ENCODE measurements at regions not wholly inside any gene's neighbourhood (a gene's known extent, or its start where the extent isn't known, plus 50 kb on each side); places are given as distances from the start of the nearest gene placed in this dataset.

DNA sequence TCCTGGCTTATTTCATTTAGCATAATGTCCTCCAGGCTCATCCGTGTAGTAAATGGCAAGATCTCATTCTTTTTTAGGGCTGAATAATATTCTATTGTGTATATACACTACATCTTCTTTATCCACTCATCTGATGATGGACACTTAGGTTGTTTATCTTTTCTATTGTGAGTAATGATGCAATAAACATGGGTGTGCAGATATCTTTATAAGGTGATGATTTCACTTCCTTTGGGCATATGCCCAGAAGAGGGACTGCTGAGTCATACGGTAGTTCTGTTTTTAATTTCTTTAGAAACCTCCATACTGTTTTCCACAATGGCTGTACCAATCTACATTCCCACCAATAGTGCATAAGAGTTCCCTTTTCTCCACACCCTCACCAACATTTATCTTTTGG lies 317.6 kb upstream of the CNKSR2 start:
- no peak for DNase-seq
- H3K9me3 Mint-ChIP-seq (ENCODE audit: unreplicated experiment): no peaks in the 10 kb centered on the region
- TF ChIP-seq, protein P1, sequence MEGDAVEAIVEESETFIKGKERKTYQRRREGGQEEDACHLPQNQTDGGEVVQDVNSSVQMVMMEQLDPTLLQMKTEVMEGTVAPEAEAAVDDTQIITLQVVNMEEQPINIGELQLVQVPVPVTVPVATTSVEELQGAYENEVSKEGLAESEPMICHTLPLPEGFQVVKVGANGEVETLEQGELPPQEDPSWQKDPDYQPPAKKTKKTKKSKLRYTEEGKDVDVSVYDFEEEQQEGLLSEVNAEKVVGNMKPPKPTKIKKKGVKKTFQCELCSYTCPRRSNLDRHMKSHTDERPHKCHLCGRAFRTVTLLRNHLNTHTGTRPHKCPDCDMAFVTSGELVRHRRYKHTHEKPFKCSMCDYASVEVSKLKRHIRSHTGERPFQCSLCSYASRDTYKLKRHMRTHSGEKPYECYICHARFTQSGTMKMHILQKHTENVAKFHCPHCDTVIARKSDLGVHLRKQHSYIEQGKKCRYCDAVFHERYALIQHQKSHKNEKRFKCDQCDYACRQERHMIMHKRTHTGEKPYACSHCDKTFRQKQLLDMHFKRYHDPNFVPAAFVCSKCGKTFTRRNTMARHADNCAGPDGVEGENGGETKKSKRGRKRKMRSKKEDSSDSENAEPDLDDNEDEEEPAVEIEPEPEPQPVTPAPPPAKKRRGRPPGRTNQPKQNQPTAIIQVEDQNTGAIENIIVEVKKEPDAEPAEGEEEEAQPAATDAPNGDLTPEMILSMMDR (IDR thresholded peaks at IDR 0.05; ENCODE audit: partially characterized antibody, unreplicated experiment): no peak
- no peak overlapping the region for H3K4me3 Mint-ChIP-seq (ENCODE audit: unreplicated experiment)
- no peaks in the 10 kb centered on the region for H3K27me3 Mint-ChIP-seq (ENCODE audit: unreplicated experiment)
- H3K4me1 Mint-ChIP-seq (ENCODE audit: low read depth, unreplicated experiment): no peaks in the 10 kb centered on the region
- H3K36me3 Mint-ChIP-seq (ENCODE audit: unreplicated experiment): no peaks in the 10 kb centered on the region
- no peak overlapping the region for H3K27ac Mint-ChIP-seq (ENCODE audit: unreplicated experiment)

DNA sequence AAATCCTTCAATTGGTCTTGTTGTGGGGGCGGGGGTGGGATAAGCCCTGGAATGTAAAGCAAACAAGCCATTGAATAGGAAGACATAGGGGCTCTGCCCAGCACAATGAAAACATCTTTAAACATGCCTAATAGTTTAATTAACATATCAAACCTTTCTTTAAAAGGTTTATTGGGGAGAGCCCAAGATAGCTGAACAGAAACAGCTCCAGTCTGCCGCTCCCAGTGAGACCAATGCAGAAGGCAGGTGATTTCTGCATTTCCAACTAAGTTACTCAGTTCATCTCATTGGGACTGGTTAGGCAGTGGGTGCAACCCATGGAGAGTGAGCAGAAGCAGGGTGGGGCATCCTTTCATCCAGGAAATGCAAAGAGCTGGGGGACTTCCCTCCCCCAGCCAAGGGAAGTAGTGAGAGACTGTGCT lies 327.2 kb upstream of the CNKSR2 start:
- no peak overlapping the region for H3K27ac Mint-ChIP-seq (ENCODE audit: unreplicated experiment)
- H3K9me3 Mint-ChIP-seq (ENCODE audit: unreplicated experiment): peaks cover 2% of the 10 kb centered on the region
- H3K36me3 Mint-ChIP-seq (ENCODE audit: unreplicated experiment): no peaks in the 10 kb centered on the region
- no peak overlapping the region for H3K4me3 Mint-ChIP-seq (ENCODE audit: unreplicated experiment)
- TF ChIP-seq, protein P1 (IDR thresholded peaks at IDR 0.05; ENCODE audit: partially characterized antibody, unreplicated experiment): no peak
- no peaks in the 10 kb centered on the region for H3K4me1 Mint-ChIP-seq (ENCODE audit: low read depth, unreplicated experiment)
- no peaks in the 10 kb centered on the region for H3K27me3 Mint-ChIP-seq (ENCODE audit: unreplicated experiment)
- DNase-seq: no peak

DNA sequence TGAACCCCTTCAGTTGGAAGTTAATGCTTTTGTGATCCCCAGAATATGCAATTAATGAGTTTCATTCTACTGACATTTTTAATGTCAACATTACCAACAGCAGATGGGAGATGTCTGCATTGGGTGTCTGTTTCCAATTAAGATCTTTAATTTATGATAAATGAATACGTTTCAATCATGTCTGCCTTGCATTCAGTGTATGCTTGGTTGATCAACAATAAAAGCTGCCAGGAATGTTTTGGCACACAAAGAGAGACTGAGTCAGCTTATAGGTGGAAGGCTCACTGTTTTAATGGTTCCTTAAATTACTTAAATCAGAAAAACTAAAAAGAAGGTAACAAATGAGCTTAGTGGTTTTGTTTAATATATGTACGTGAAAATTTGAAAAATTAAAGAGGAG lies 359.9 kb upstream of the CNKSR2 start:
- H3K27ac Mint-ChIP-seq (ENCODE audit: unreplicated experiment): no peak overlapping the region
- peaks cover 2% of the 10 kb centered on the region for H3K9me3 Mint-ChIP-seq (ENCODE audit: unreplicated experiment)
- TF ChIP-seq, protein P1 (IDR thresholded peaks at IDR 0.05; ENCODE audit: partially characterized antibody, unreplicated experiment): no peak
- H3K27me3 Mint-ChIP-seq (ENCODE audit: unreplicated experiment): no peaks in the 10 kb centered on the region
- DNase-seq: no peak
- H3K4me3 Mint-ChIP-seq (ENCODE audit: unreplicated experiment): no peak overlapping the region
- no peaks in the 10 kb centered on the region for H3K36me3 Mint-ChIP-seq (ENCODE audit: unreplicated experiment)
- H3K4me1 Mint-ChIP-seq (ENCODE audit: low read depth, unreplicated experiment): no peaks in the 10 kb centered on the region

DNA sequence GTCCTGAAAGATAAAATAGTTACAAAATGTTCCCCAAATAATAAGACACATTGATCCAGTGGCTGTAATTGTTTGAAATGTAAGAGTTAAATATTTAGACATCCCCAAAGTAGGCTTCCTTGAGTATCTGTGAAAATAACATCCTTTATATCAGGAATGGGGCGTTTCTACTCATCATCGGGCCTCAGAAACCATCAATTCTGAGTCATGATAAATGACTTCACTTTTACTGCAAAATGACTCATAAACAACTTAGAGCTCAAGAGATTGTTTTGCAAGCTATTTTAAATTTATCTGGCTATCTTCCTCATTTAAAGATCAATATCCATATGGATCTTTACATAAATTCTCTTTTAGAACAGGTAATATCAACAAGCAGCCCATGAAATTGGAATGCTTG lies 369.4 kb upstream of the CNKSR2 start:
- H3K4me3 Mint-ChIP-seq (ENCODE audit: unreplicated experiment): no peak overlapping the region
- DNase-seq: no peak
- no peaks in the 10 kb centered on the region for H3K9me3 Mint-ChIP-seq (ENCODE audit: unreplicated experiment)
- no peak overlapping the region for H3K27ac Mint-ChIP-seq (ENCODE audit: unreplicated experiment)
- TF ChIP-seq, protein P1 (IDR thresholded peaks at IDR 0.05; ENCODE audit: partially characterized antibody, unreplicated experiment): no peak
- no peaks in the 10 kb centered on the region for H3K27me3 Mint-ChIP-seq (ENCODE audit: unreplicated experiment)
- H3K4me1 Mint-ChIP-seq (ENCODE audit: low read depth, unreplicated experiment): no peaks in the 10 kb centered on the region
- H3K36me3 Mint-ChIP-seq (ENCODE audit: unreplicated experiment): no peaks in the 10 kb centered on the region

DNA sequence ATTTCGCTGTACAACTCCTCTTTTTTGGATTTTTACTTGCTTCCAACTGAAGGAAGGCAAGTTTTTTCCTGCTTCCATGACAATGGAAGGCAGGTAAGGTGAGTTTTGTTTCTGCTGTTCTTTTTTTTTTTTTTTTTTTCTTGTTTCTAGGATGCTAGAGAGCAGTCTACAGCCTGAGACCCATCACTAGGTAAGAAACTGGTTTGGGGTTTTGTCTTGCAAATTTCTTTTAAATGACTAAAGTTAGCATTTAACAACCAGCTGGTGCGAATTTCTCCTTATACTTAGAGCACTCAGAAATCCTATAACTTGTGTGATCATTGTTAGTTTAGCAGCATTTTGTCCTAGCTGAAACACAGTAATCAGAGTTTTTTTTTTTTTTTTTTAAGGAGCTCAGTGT lies 378.4 kb upstream of the CNKSR2 start:
- DNase-seq: no peak
- TF ChIP-seq, protein P1 (IDR thresholded peaks at IDR 0.05; ENCODE audit: partially characterized antibody, unreplicated experiment): no peak
- peaks cover 2% of the 10 kb centered on the region for H3K9me3 Mint-ChIP-seq (ENCODE audit: unreplicated experiment)
- no peaks in the 10 kb centered on the region for H3K36me3 Mint-ChIP-seq (ENCODE audit: unreplicated experiment)
- H3K27me3 Mint-ChIP-seq (ENCODE audit: unreplicated experiment): no peaks in the 10 kb centered on the region
- no peaks in the 10 kb centered on the region for H3K4me1 Mint-ChIP-seq (ENCODE audit: low read depth, unreplicated experiment)
- no peak overlapping the region for H3K27ac Mint-ChIP-seq (ENCODE audit: unreplicated experiment)
- H3K4me3 Mint-ChIP-seq (ENCODE audit: unreplicated experiment): no peak overlapping the region
